A673 (cell line): ENCODE measurements at regions not wholly inside any gene's neighbourhood (a gene's known extent, or its start where the extent isn't known, plus 50 kb on each side); places are given as distances from the start of the nearest gene placed in this dataset.

Source experiments
- BruUV-seq: library from RNA; stranded (reverse); fragments of 400-500 nt; replicated peaks from 2 replicates; lab custom pipeline; 2021; lab: Mats Ljungman, UMichigan
- CTCF ChIA-PET: fragments of 300-600 bp; sonication (Branson Sonifier 250); formaldehyde crosslinking; loops from one replicate; lab custom pipeline; 2022; ENCODE audit warnings: antibody characterized with exemption; lab: Charles Lee
- POLR2A ChIA-PET: fragments of 300-600 bp; sonication (Branson Sonifier 250); formaldehyde crosslinking; loops from one replicate; lab custom pipeline; 2022; ENCODE audit warnings: antibody characterized with exemption; ENCODE audit not compliant: low non-redundant PET; lab: Charles Lee
- DNase-seq: peaks from one replicate; pipeline ENCODE4 v3.0.0-alpha.2; 2015; ENCODE audit warnings: low spot score
- H3K27ac ChIP-seq: fragments of 200-600 bp; sonication (generic); 2 replicates; pipeline ENCODE4 v1.5.1; 2016; ENCODE audit warnings: mixed run types, low read depth, mild to moderate bottlenecking, mixed read lengths, antibody characterized with exemption, low read length; ENCODE audit not compliant: poor library complexity, severe bottlenecking
- H3K27me3 ChIP-seq: fragments of 200-600 bp; sonication (generic); replicated peaks from 2 replicates; pipeline ENCODE4 v1.6.1; 2017; ENCODE audit warnings: mixed run types, low read depth, mild to moderate bottlenecking, mixed read lengths, antibody characterized with exemption, low read length; ENCODE audit not compliant: insufficient read depth, poor library complexity
- H3K36me3 ChIP-seq: fragments of 200-600 bp; sonication (generic); 2 replicates; pipeline ENCODE4 v1.6.1; 2016; ENCODE audit warnings: mixed run types, mild to moderate bottlenecking, mixed read lengths, antibody characterized with exemption, low read length; ENCODE audit not compliant: insufficient read depth, poor library complexity, severe bottlenecking
- H3K4me1 ChIP-seq: fragments of 200-600 bp; sonication (generic); 2 replicates; pipeline ENCODE4 v1.6.1; 2017; ENCODE audit warnings: mixed run types, mild to moderate bottlenecking, mixed read lengths, antibody characterized with exemption, low read length; ENCODE audit not compliant: insufficient read depth, poor library complexity, severe bottlenecking
- H3K4me3 ChIP-seq: fragments of 200-600 bp; sonication (generic); 2 replicates; pipeline ENCODE4 v1.5.1; 2016; ENCODE audit warnings: low read depth, mixed run types, mild to moderate bottlenecking, mixed read lengths, low read length; ENCODE audit not compliant: poor library complexity, severe bottlenecking
- H3K9me3 ChIP-seq: fragments of 200-600 bp; sonication (generic); 2 replicates; pipeline ENCODE4 v1.6.1; 2016; ENCODE audit warnings: mixed run types, low read depth, mild to moderate bottlenecking, mixed read lengths, antibody characterized with exemption, low read length; ENCODE audit not compliant: poor library complexity, severe bottlenecking
- EZH2 ChIP-seq: fragments of 200-600 bp; sonication (generic); IDR thresholded peaks from 2 replicates; pipeline ENCODE4 v1.6.1; 2017; ENCODE audit warnings: borderline replicate concordance, low read depth, mild to moderate bottlenecking, mixed read lengths, antibody characterized with exemption, low read length; ENCODE audit not compliant: poor library complexity, severe bottlenecking
- intact Hi-C: fragments of 100-400 bp; cut with micrococcal nuclease; formaldehyde crosslinking; loops from one replicate; pipeline ENCODE4 v1.10.0; 2022; ENCODE audit not compliant: unreplicated experiment
- TF ChIP-seq, protein P1 (sequence below): fragments of 300-800, 200-600 bp; sonication (generic); conservative IDR thresholded peaks from 2 replicates; pipeline ENCODE4 v1.5.1; 2017; ENCODE audit warnings: low read depth, mild to moderate bottlenecking, antibody characterized with exemption, low read length, moderate library complexity, mixed read lengths

DNA sequence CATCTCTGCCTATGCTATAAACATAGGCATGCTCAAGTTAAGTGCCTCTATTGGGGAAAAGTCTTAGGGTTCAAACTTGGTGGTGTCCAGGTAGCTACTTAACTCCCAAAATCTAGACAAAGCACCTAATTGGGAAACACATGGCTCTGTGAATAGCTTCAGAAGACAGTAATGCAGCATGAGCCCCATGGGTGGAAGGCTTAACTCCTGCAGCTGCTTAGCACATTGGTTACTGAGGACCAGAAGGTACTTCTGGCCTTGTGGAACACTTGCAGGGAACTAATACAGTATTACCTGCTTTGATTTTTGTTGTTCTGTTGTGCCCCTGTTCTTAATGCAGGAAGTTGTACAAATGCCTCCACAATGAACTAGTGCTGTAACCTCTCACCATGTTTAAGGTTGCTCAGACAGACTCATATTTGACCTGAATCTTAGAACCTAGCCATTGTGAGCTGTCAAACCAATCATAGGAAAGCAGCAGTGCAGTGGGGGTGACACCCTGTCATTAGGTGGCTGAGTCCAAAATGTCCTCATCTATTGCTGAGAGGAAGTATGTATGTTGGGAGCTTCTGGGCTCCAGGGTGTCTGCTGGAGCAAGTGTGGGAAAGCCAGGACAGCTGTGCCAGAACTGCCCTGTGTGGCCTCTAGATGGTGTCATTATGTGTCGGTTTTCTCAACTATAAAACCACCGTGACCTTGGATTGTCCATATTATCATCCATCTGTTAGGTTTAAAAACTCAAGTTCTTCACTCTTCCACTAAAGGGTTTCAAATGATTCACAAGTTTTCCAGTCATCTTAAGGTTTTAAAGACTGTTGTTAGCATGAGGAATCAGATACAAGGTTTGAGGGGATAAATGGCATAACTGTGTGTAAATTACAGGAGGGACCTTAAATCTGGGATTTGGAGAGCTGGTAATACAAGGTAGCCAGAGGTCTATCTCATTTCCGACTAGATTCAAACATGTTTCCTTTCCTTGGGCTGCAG is 69.9 kb upstream of the WDR1 start:
- intact Hi-C loops = no loop called here

DNA sequence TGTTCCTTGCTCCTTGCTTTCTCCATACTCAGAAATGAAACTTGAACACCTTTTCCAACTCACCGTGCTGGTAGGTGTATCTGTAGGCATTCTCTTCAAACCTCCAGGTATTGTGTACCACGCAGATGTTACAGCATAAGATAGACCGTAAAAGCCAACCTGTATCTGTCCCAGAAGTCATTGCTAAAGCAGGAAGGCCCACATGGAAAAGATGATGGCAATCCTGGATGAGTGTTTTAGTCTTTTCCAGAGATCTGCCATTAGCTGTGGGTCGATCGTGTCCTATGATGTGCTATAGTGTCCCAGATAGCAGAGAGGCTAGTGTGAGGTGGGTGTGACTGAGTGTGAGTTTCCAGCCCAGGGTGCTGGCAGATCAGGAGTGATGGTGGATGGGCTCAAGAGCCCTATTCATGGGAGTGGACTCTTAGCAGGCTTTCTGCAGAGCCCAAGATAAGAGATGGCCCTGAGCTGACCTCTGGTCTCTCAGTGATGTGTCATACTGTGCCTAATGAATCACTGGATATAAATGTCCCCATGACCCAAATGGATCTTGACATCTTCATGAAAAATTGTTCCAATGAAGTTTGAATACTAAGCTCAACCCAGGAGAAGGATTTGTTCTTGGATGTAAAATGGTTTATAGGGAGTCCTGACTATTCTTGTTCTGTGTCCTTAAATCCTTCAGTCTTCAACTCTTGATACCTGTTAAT is 69.1 kb upstream of the WDR1 start:
- BruUV-seq = no TSS peak

More for the DNA sequence above, 69.9 kb upstream of the WDR1 start:
- no peaks in the 10 kb centered on the region for H3K27me3 ChIP-seq
- POLR2A ChIA-PET = no interaction called here
- H3K4me1 ChIP-seq = no peaks in the 10 kb centered on the region
- H3K9me3 ChIP-seq = no peaks in the 10 kb centered on the region
- TF ChIP-seq, protein P1, sequence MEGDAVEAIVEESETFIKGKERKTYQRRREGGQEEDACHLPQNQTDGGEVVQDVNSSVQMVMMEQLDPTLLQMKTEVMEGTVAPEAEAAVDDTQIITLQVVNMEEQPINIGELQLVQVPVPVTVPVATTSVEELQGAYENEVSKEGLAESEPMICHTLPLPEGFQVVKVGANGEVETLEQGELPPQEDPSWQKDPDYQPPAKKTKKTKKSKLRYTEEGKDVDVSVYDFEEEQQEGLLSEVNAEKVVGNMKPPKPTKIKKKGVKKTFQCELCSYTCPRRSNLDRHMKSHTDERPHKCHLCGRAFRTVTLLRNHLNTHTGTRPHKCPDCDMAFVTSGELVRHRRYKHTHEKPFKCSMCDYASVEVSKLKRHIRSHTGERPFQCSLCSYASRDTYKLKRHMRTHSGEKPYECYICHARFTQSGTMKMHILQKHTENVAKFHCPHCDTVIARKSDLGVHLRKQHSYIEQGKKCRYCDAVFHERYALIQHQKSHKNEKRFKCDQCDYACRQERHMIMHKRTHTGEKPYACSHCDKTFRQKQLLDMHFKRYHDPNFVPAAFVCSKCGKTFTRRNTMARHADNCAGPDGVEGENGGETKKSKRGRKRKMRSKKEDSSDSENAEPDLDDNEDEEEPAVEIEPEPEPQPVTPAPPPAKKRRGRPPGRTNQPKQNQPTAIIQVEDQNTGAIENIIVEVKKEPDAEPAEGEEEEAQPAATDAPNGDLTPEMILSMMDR = no peak
- no peak for TF ChIP-seq EZH2
- no peak overlapping the region for H3K27ac ChIP-seq
- CTCF ChIA-PET = no interaction called here
- no peak for DNase-seq
- BruUV-seq = no TSS peak
- H3K4me3 ChIP-seq = no peak overlapping the region
- H3K36me3 ChIP-seq = no peaks in the 10 kb centered on the region

DNA sequence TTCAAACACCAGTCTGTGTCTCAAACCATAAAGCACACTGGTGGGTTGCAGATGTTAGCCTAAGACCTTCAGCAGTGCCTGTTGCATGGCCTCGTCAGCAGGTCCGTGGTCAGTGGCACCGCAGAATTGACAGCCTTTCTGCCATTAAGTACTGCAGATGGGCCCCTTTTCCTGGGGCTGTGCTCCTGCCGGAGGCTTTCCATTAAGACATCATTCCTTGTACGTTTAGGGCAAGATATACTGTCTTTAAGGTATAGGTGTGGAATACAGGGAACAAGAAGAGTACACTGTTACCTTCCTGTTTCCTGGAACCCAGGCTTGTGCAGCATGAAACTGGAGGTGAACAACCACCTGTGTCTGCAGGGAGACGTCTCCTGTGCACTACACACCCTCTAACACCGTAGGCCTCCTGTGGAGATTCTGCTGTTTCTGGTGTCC is 67.9 kb upstream of the WDR1 start:
- ChIA-PET CTCF (no interaction called here), POLR2A (no interaction called here)
- Histone ChIP-seq H3K36me3 (no peaks in the 10 kb centered on the region), H3K4me3 (no peak overlapping the region), H3K4me1 (no peaks in the 10 kb centered on the region), H3K27ac (no peak overlapping the region), H3K27me3 (no peaks in the 10 kb centered on the region), H3K9me3 (no peaks in the 10 kb centered on the region)
- no TSS peak for BruUV-seq
- intact Hi-C loops = no loop called here
- no peak for TF ChIP-seq EZH2
- TF ChIP-seq, protein P1 = no peak
- DNase-seq = no peak

More for the DNA sequence above, 69.1 kb upstream of the WDR1 start:
- ChIA-PET POLR2A (no interaction called here), CTCF (no interaction called here)
- intact Hi-C loops = no loop called here
- H3K27me3 ChIP-seq = no peaks in the 10 kb centered on the region
- H3K27ac ChIP-seq = no peak overlapping the region
- no peaks in the 10 kb centered on the region for H3K9me3 ChIP-seq
- no peak for TF ChIP-seq EZH2
- TF ChIP-seq, protein P1 = no peak
- no peaks in the 10 kb centered on the region for H3K4me1 ChIP-seq
- H3K4me3 ChIP-seq = no peak overlapping the region
- DNase-seq = no peak
- no peaks in the 10 kb centered on the region for H3K36me3 ChIP-seq
